Natural killer cell (primary cell): ENCODE measurements at regions not wholly inside any gene's neighbourhood (a gene's known extent, or its start where the extent isn't known, plus 50 kb on each side); places are given as distances from the start of the nearest gene placed in this dataset.

Experiments
- ATAC-seq, 3 donors: fragments of 150-1000 bp in 2 of 3; fragments of 200-7000 bp in 1 of 3; cut with Tn5 transposase; 1 replicate in 1 of 3; 2 replicates in 2 of 3; pipeline ENCODE4 v1.10.0; 2021; ENCODE audit warnings: mild to moderate bottlenecking in 2 of 3, moderate library complexity in 2 of 3
- DNase-seq, 2 donors: peaks; one replicate each; pipeline versions ENCODE4 v3.0.0 to v3.0.0-alpha.2; 2013 to 2021; ENCODE audit warnings: mixed read lengths in 1 of 2
- H3K27ac ChIP-seq: one replicate; pipeline ENCODE4 v1.5.1; 2013; ENCODE audit warnings: mild to moderate bottlenecking, low read length
- H3K27me3 ChIP-seq: one replicate; pipeline ENCODE4 v1.6.1; 2013; ENCODE audit warnings: low read length; ENCODE audit not compliant: control insufficient read depth, insufficient read depth
- H3K36me3 ChIP-seq: one replicate; pipeline ENCODE4 v1.6.1; 2013; ENCODE audit warnings: low read length; ENCODE audit not compliant: control insufficient read depth, insufficient read depth
- H3K4me1 ChIP-seq: one replicate; pipeline ENCODE4 v1.6.1; 2013; ENCODE audit warnings: low read length; ENCODE audit not compliant: control insufficient read depth, insufficient read depth
- H3K4me3 ChIP-seq: one replicate; pipeline ENCODE4 v1.5.1; 2013; ENCODE audit warnings: low read length
- H3K9me3 ChIP-seq: one replicate; pipeline ENCODE4 v1.6.1; 2013; ENCODE audit warnings: low read length; ENCODE audit not compliant: control insufficient read depth, insufficient read depth
- H3K27ac Mint-ChIP-seq, 2 donors: one replicate each; pipeline ENCODE4 v1.8.0; 2022; ENCODE audit warnings: mild to moderate bottlenecking in 2 of 2, mixed read lengths in 2 of 2, moderate library complexity in 1 of 2
- H3K27me3 Mint-ChIP-seq, 2 donors: one replicate each; pipeline ENCODE4 v1.8.0; 2022; ENCODE audit warnings: low read depth in 2 of 2, mixed read lengths in 2 of 2
- H3K36me3 Mint-ChIP-seq: one replicate; pipeline ENCODE4 v1.8.0; 2022; ENCODE audit warnings: mixed read lengths
- H3K4me1 Mint-ChIP-seq, 2 donors: one replicate each; pipeline ENCODE4 v1.8.0; 2022; ENCODE audit warnings: mixed read lengths in 2 of 2
- H3K4me3 Mint-ChIP-seq: one replicate; pipeline ENCODE4 v1.8.0; 2022; ENCODE audit warnings: mild to moderate bottlenecking, moderate library complexity, mixed read lengths
- H3K9me3 Mint-ChIP-seq, 2 donors: one replicate each; pipeline ENCODE4 v1.8.0; 2022; ENCODE audit warnings: mixed read lengths in 2 of 2
- CTCF ChIP-seq: fragments of 200-600 bp; IDR thresholded peaks from one replicate; pipeline ENCODE4 v1.8.0; 2022; ENCODE audit warnings: antibody characterized with exemption
- WGBS: methylation state at CpG from one replicate; pipeline ENCODE4 v1.1.7; 2013; ENCODE audit warnings: missing lambda C conversion rate; ENCODE audit not compliant: insufficient coverage; 5-methylcytosine and 5-hydroxymethylcytosine counted together
- intact Hi-C: fragments of 100-400 bp; cut with micrococcal nuclease; formaldehyde crosslinking; loops from one replicate; pipeline ENCODE4 v1.14.2; 2022

- Mint-ChIP-seq H3K27me3 (peaks cover 22 to 40% of the 10 kb centered on the region in 2 donors), H3K27ac (no peak overlapping the region), H3K4me1 (no peaks in the 10 kb centered on the region), H3K9me3 (no peaks in the 10 kb centered on the region), H3K36me3 (no peaks in the 10 kb centered on the region), H3K4me3 (no peak overlapping the region)
- Histone ChIP-seq H3K4me3 (no peak overlapping the region), H3K4me1 (no peaks in the 10 kb centered on the region), H3K36me3 (no peaks in the 10 kb centered on the region), H3K27me3 (no peaks in the 10 kb centered on the region), H3K9me3 (no peaks in the 10 kb centered on the region), H3K27ac (no peak overlapping the region)
- no peak for TF ChIP-seq CTCF
- intact Hi-C loops = no loop called here
- ATAC-seq (no peak), DNase-seq (no peak)
- WGBS = 52% methylated on average over 7 of the region's 8 CpGs
These were observed 419.9 kb downstream of the PTPRU start for GRCh38 chr1:29655945-29656850.

GRCh38 chr1:29655145-29655544 lies 418.8 kb downstream of the PTPRU start:
- WGBS = 87% methylated on average over 5 of the region's 5 CpGs
- Histone ChIP-seq H3K9me3 (no peaks in the 10 kb centered on the region), H3K27me3 (no peaks in the 10 kb centered on the region), H3K4me3 (no peak overlapping the region), H3K36me3 (no peaks in the 10 kb centered on the region), H3K27ac (no peak overlapping the region), H3K4me1 (no peaks in the 10 kb centered on the region)
- no peak for ATAC-seq
- no peak overlapping the region for H3K27ac Mint-ChIP-seq
- TF ChIP-seq CTCF = no peak
- H3K4me3 Mint-ChIP-seq = no peak overlapping the region
- H3K4me1 Mint-ChIP-seq = no peaks in the 10 kb centered on the region
- H3K9me3 Mint-ChIP-seq = no peaks in the 10 kb centered on the region
- no peak for DNase-seq
- H3K27me3 Mint-ChIP-seq = peaks cover 23 to 36% of the 10 kb centered on the region in 2 donors
- H3K36me3 Mint-ChIP-seq = no peaks in the 10 kb centered on the region
- intact Hi-C loops = no loop called here

GRCh38 chr1:29653886-29654450 lies 417.6 kb downstream of the PTPRU start:
- Mint-ChIP-seq H3K4me3 (no peak overlapping the region), H3K4me1 (no peaks in the 10 kb centered on the region), H3K36me3 (no peaks in the 10 kb centered on the region), H3K27me3 (peaks cover 23 to 30% of the 10 kb centered on the region in 2 donors), H3K27ac (no peak overlapping the region), H3K9me3 (no peaks in the 10 kb centered on the region)
- TF ChIP-seq CTCF = no peak
- intact Hi-C loops = no loop called here
- Histone ChIP-seq H3K36me3 (no peaks in the 10 kb centered on the region), H3K4me3 (no peak overlapping the region), H3K27ac (no peak overlapping the region), H3K4me1 (no peaks in the 10 kb centered on the region), H3K9me3 (no peaks in the 10 kb centered on the region), H3K27me3 (no peaks in the 10 kb centered on the region)
- WGBS = 61% methylated on average over 3 of the region's 3 CpGs
- DNase-seq (no peak), ATAC-seq (no peak)
